DOHH2 (cell line): ENCODE measurements at regions not wholly inside any gene's neighbourhood (a gene's known extent, or its start where the extent isn't known, plus 50 kb on each side); places are given as distances from the start of the nearest gene placed in this dataset.

Experiments used
- H3F3A ChIP-seq: fragments of 200-600 bp; sonication (generic), shearing (Covaris generic); 2 replicates; pipeline ENCODE4 v1.6.0; 2016; ENCODE audit warnings: antibody characterized with exemption, mild to moderate bottlenecking; ENCODE audit not compliant: control insufficient read depth, insufficient read depth
- H3K27ac ChIP-seq: fragments of 200-600 bp; sonication (generic); 2 replicates; pipeline ENCODE4 v1.5.1; 2014; ENCODE audit warnings: low read depth, mild to moderate bottlenecking, low read length, moderate library complexity
- H3K27me3 ChIP-seq: fragments of 200-600 bp; sonication (generic); 2 replicates; pipeline ENCODE4 v1.6.1; 2014; ENCODE audit warnings: mild to moderate bottlenecking, low read length, mixed read lengths; ENCODE audit not compliant: control insufficient read depth
- H3K36me3 ChIP-seq: fragments of 200-600 bp; sonication (generic); 2 replicates; pipeline ENCODE4 v1.6.1; 2014; ENCODE audit warnings: mild to moderate bottlenecking, low read length, moderate library complexity, mixed read lengths; ENCODE audit not compliant: control insufficient read depth
- H3K4me1 ChIP-seq: fragments of 200-600 bp; sonication (generic); 2 replicates; pipeline ENCODE4 v1.6.1; 2014; ENCODE audit warnings: mild to moderate bottlenecking, low read length, mixed read lengths; ENCODE audit not compliant: control insufficient read depth
- H3K4me2 ChIP-seq: fragments of 200-600 bp; sonication (generic); 2 replicates; pipeline ENCODE4 v1.6.0; 2014; ENCODE audit warnings: mild to moderate bottlenecking, low read length, moderate library complexity
- H3K4me3 ChIP-seq: fragments of 200-600 bp; sonication (generic); 2 replicates; pipeline ENCODE4 v1.5.1; 2014; ENCODE audit warnings: mild to moderate bottlenecking, low read length, mixed read lengths
- H3K79me2 ChIP-seq: fragments of 200-600 bp; sonication (generic); 2 replicates; pipeline ENCODE4 v1.6.1; 2014; ENCODE audit warnings: mild to moderate bottlenecking, low read length, mixed read lengths; ENCODE audit not compliant: control insufficient read depth
- H3K9me2 ChIP-seq: fragments of 200-600 bp; sonication (generic); replicated peaks from 2 replicates; pipeline ENCODE4 v1.6.1; 2014; ENCODE audit warnings: mild to moderate bottlenecking, low read length, mixed read lengths; ENCODE audit not compliant: control insufficient read depth
- H3K9me3 ChIP-seq: fragments of 200-600 bp; sonication (generic); 2 replicates; pipeline ENCODE4 v1.6.1; 2014; ENCODE audit warnings: antibody characterized with exemption, low read length, mixed read lengths; ENCODE audit not compliant: control insufficient read depth, insufficient read depth
- H4K20me1 ChIP-seq: fragments of 200-600 bp; sonication (generic); 2 replicates; pipeline ENCODE4 v1.6.0; 2014; ENCODE audit warnings: low read depth, mild to moderate bottlenecking, antibody characterized with exemption, low read length, moderate library complexity; ENCODE audit not compliant: control insufficient read depth, insufficient read depth
- CTCF ChIP-seq: fragments of 200-600 bp; sonication (generic); IDR thresholded peaks from one replicate; pipeline ENCODE4 v1.5.1; 2014; ENCODE audit warnings: antibody characterized with exemption, mild to moderate bottlenecking, low read depth, low read length; ENCODE audit not compliant: poor library complexity, severe bottlenecking
- EZH2phosphoT487 ChIP-seq: fragments of 200-600 bp; sonication (generic); IDR thresholded peaks from 2 replicates; pipeline ENCODE4 v1.6.1; 2017; ENCODE audit warnings: borderline replicate concordance, mild to moderate bottlenecking, antibody characterized with exemption, low read length, moderate library complexity, mixed read lengths

DNA sequence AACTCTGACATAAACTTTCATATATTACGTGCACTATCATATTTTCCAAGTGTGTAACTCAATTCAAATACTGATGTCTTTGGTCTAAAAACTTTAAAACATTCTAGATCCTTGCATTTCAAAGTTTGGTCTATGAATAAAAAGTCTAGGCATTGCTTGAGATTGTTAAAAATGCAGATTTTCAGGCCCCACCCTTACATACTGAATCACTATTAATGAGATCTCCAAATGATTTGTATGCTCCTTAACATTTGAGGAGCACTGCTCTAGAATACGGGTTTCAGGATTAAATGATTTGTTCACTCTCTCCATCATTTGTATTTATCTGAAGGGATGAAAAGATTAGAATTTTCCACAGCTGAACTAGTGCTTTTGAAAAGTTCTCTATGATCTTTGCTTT is 202.9 kb downstream of the KBTBD8 start:
- Histone ChIP-seq H3K27ac (no peak overlapping the region), H3K9me2 (no peaks in the 10 kb centered on the region), H3K4me2 (no peak overlapping the region), H3K9me3 (no peaks in the 10 kb centered on the region), H3K27me3 (no peaks in the 10 kb centered on the region), H3K36me3 (no peaks in the 10 kb centered on the region), H3K4me1 (no peaks in the 10 kb centered on the region), H3K4me3 (no peak overlapping the region), H3F3A (no peaks in the 10 kb centered on the region), H3K79me2 (no peaks in the 10 kb centered on the region), H4K20me1 (no peaks in the 10 kb centered on the region)
- TF ChIP-seq CTCF (no peak), EZH2phosphoT487 (no peak)

GRCh38 chr3:67202053-67202452 is 203.9 kb downstream of the KBTBD8 start:
- Histone ChIP-seq H3F3A (no peaks in the 10 kb centered on the region), H4K20me1 (no peaks in the 10 kb centered on the region), H3K27ac (no peak overlapping the region), H3K9me2 (no peaks in the 10 kb centered on the region), H3K4me1 (no peaks in the 10 kb centered on the region), H3K9me3 (no peaks in the 10 kb centered on the region), H3K36me3 (no peaks in the 10 kb centered on the region), H3K4me2 (no peak overlapping the region), H3K79me2 (no peaks in the 10 kb centered on the region), H3K27me3 (no peaks in the 10 kb centered on the region), H3K4me3 (no peak overlapping the region)
- no peak for TF ChIP-seq EZH2phosphoT487
- TF ChIP-seq CTCF, result no peak

DNA sequence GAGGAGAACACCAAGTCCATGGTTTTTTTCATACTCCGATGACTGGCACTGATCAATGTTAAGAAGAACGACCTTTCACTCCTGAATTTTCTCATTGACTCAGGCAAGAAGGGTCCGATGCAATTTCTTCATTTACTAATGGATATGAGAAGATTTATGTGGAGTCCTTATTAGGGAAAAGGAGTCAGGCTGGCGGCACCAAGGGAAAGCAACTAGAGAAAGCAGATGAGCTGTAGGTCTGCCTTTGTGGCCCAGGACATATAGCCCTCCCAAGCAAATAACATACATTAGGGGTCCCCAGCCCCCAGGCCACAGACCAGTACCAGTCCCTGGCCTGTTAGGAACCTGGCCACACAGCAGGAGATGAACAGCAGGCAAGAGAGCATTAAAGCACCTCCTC is 206.8 kb downstream of the KBTBD8 start:
- no peak for TF ChIP-seq EZH2phosphoT487
- TF ChIP-seq CTCF, result no peak
- H3K36me3 ChIP-seq, result no peaks in the 10 kb centered on the region
- no peaks in the 10 kb centered on the region for H3K4me1 ChIP-seq
- no peaks in the 10 kb centered on the region for H3K79me2 ChIP-seq
- H4K20me1 ChIP-seq, result no peaks in the 10 kb centered on the region
- no peaks in the 10 kb centered on the region for H3K9me2 ChIP-seq
- H3K4me2 ChIP-seq, result no peak overlapping the region
- H3K27me3 ChIP-seq, result no peaks in the 10 kb centered on the region
- H3K4me3 ChIP-seq, result no peak overlapping the region
- H3K27ac ChIP-seq, result no peak overlapping the region
- no peaks in the 10 kb centered on the region for H3K9me3 ChIP-seq
- H3F3A ChIP-seq, result no peaks in the 10 kb centered on the region

DNA sequence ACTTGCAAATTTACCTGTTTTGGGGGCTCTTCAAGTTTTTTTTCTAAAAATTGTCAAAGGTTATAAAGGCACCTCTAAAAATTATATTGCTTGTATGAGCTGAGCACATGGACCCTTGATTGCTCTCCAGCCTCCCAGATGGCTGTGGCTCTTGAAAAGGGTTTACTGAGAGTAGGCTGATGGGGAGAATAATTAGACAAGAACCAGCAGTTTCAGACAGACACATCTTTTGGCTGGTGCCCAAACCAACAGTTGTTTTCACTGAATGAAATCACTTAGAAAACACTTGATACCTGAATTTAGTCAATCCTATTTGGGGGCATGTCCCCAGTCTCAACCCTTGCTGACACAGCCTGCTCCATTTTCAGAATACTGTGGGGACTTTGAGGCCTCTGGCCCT is 217.6 kb downstream of the KBTBD8 start:
- Histone ChIP-seq H3K27me3 (no peaks in the 10 kb centered on the region), H3K4me1 (no peaks in the 10 kb centered on the region), H3K4me2 (no peak overlapping the region), H3K9me2 (no peaks in the 10 kb centered on the region), H3K36me3 (no peaks in the 10 kb centered on the region), H3F3A (no peaks in the 10 kb centered on the region), H3K27ac (no peak overlapping the region), H3K9me3 (no peaks in the 10 kb centered on the region), H3K4me3 (no peak overlapping the region), H3K79me2 (no peaks in the 10 kb centered on the region), H4K20me1 (no peaks in the 10 kb centered on the region)
- TF ChIP-seq CTCF (no peak), EZH2phosphoT487 (no peak)
